ENCODE measurements at regions not wholly inside any gene's neighbourhood (a gene's known extent, or its start where the extent isn't known, plus 50 kb on each side); places are given as distances from the start of the nearest gene placed in this dataset.

- TF ChIP-seq EZH2 (IDR thresholded peaks at IDR 0.05; ENCODE audit: low read length, unreplicated experiment) (no peak), CTCF (conservative IDR thresholded peaks at IDR 0.05; ENCODE audit: low read depth, low read length) (no peak), EZH2phosphoT487 (IDR thresholded peaks at IDR 0.05; ENCODE audit: borderline replicate concordance, low read length) (no peak)
These were observed 1303.5 kb downstream of the EFNB2 start for GRCh38 chr13:105232006-105232405.
